Vagina (tissue), 2 donors: ENCODE measurements at regions not wholly inside any gene's neighbourhood (a gene's known extent, or its start where the extent isn't known, plus 50 kb on each side); places are given as distances from the start of the nearest gene placed in this dataset.

ENCODE experiments used
- CTCF ChIP-seq, 3 experiments: fragments of 450-650 bp in 2 of 3; fragments of 200-600 bp in 1 of 3; sonication (generic) in 1 of 3; IDR thresholded peaks; one replicate each; pipeline ENCODE4 v1.5.1; 2017 to 2019; ENCODE audit warnings: antibody characterized with exemption in 3 of 3, mild to moderate bottlenecking in 2 of 3, moderate library complexity in 2 of 3
- POLR2A ChIP-seq, 2 donors: fragments of 450-650 bp; IDR thresholded peaks; one replicate each; pipeline ENCODE4 v1.6.1; 2017; ENCODE audit warnings: antibody characterized with exemption in 2 of 2, mild to moderate bottlenecking in 2 of 2, moderate library complexity in 2 of 2
- POLR2AphosphoS5 ChIP-seq, 2 donors: sonication (generic); formaldehyde crosslinking; IDR thresholded peaks; one replicate each; pipeline ENCODE4 v1.9.0; 2017; ENCODE audit warnings: antibody characterized with exemption in 2 of 2, mild to moderate bottlenecking in 2 of 2, low read depth in 1 of 2; ENCODE audit not compliant: insufficient read depth in 1 of 2

- TF ChIP-seq POLR2A (IDR thresholded peaks at IDR 0.05) (no peak), CTCF (IDR thresholded peaks at IDR 0.05) (no peak), POLR2AphosphoS5 (IDR thresholded peaks at IDR 0.05; ENCODE audit: insufficient read depth in 1 of 2, low read depth in 1 of 2) (no peak)
These were observed 493.0 kb upstream of the PITX2 start for GRCh38 chr4:111115881-111116280.
